Kidney epithelial cell (primary cell): ENCODE measurements at regions not wholly inside any gene's neighbourhood (a gene's known extent, or its start where the extent isn't known, plus 50 kb on each side); places are given as distances from the start of the nearest gene placed in this dataset.

Experiments
- DNase-seq: peaks from one replicate; pipeline ENCODE4 v3.0.0-alpha.2; 2010; ENCODE audit warnings: low read depth
- H3K27me3 ChIP-seq: 2 replicates; pipeline ENCODE4 v1.6.0; 2011; ENCODE audit warnings: low read length; ENCODE audit not compliant: control insufficient read depth, insufficient read depth
- H3K36me3 ChIP-seq: 2 replicates; pipeline ENCODE4 v1.5.1; 2011; ENCODE audit warnings: low read length; ENCODE audit not compliant: control insufficient read depth, insufficient read depth
- H3K4me3 ChIP-seq: 2 replicates; pipeline ENCODE4 v1.5.1; 2011; ENCODE audit warnings: low read depth, mild to moderate bottlenecking, control low read depth, low read length
- CTCF ChIP-seq: IDR thresholded peaks from 2 replicates; pipeline ENCODE4 v1.5.1; 2011; ENCODE audit warnings: mild to moderate bottlenecking, moderate library complexity, low read length, control low read depth, inconsistent platforms; ENCODE audit not compliant: insufficient read depth, poor library complexity, severe bottlenecking

- Histone ChIP-seq H3K4me3 (no peak overlapping the region), H3K27me3 (no peaks in the 10 kb centered on the region), H3K36me3 (no peaks in the 10 kb centered on the region)
- no peak for TF ChIP-seq CTCF
- no peak for DNase-seq
These were observed 236.1 kb downstream of the TEX29 start for GRCh38 chr13:111556496-111556895.

GRCh38 chr13:111557921-111558699 lies 237.7 kb downstream of the TEX29 start:
- TF ChIP-seq CTCF, result no peak
- no peaks in the 10 kb centered on the region for H3K36me3 ChIP-seq
- no peak overlapping the region for H3K4me3 ChIP-seq
- no peak for DNase-seq
- H3K27me3 ChIP-seq, result no peaks in the 10 kb centered on the region

- TF ChIP-seq CTCF, result no peak
- no peaks in the 10 kb centered on the region for H3K27me3 ChIP-seq
- H3K4me3 ChIP-seq, result no peak overlapping the region
- H3K36me3 ChIP-seq, result no peaks in the 10 kb centered on the region
- no peak for DNase-seq
These were observed 238.3 kb downstream of the TEX29 start for GRCh38 chr13:111558700-111559088.

GRCh38 chr13:111559612-111560403 lies 239.4 kb downstream of the TEX29 start:
- TF ChIP-seq CTCF, result no peak
- H3K36me3 ChIP-seq, result no peaks in the 10 kb centered on the region
- no peak overlapping the region for H3K4me3 ChIP-seq
- DNase-seq, result no peak
- H3K27me3 ChIP-seq, result no peaks in the 10 kb centered on the region

GRCh38 chr13:111561091-111561781 lies 240.8 kb downstream of the TEX29 start:
- no peak for DNase-seq
- TF ChIP-seq CTCF, result no peak
- Histone ChIP-seq H3K27me3 (no peaks in the 10 kb centered on the region), H3K4me3 (no peak overlapping the region), H3K36me3 (no peaks in the 10 kb centered on the region)
